Naive thymus-derived CD4-positive, alpha-beta T cell (primary cell): ENCODE measurements at regions not wholly inside any gene's neighbourhood (a gene's known extent, or its start where the extent isn't known, plus 50 kb on each side); places are given as distances from the start of the nearest gene placed in this dataset.

Experiments used
- ATAC-seq: fragments of 150-1000 bp; cut with Tn5 transposase; 2 replicates; pipeline ENCODE4 v1.10.0; 2021; ENCODE audit warnings: mild to moderate bottlenecking, moderate library complexity
- CTCF ChIA-PET: fragments of 350-600 bp; sonication (Branson Sonifier 250); formaldehyde crosslinking; loops from one replicate; lab custom pipeline; 2021; ENCODE audit warnings: antibody characterized with exemption; lab: Charles Lee
- POLR2A ChIA-PET: fragments of 350-600 bp; sonication (Branson Sonifier 250); formaldehyde crosslinking; loops from one replicate; lab custom pipeline; 2021; ENCODE audit warnings: antibody characterized with exemption, inconsistent platforms; lab: Charles Lee
- DNase-seq, 9 donors: peaks; one replicate each; pipeline versions ENCODE4 v3.0.0 to v3.0.0-alpha.2; 2020 to 2022; ENCODE audit warnings: mixed read lengths in 1 of 9
- H3K27ac ChIP-seq: one replicate; pipeline ENCODE4 v1.7.0; 2013; ENCODE audit warnings: mild to moderate bottlenecking, low read depth, low read length, moderate library complexity
- H3K27me3 ChIP-seq, 2 donors: one replicate each; pipeline ENCODE4 v1.7.0; 2013; ENCODE audit warnings: low read length in 2 of 2, mild to moderate bottlenecking in 2 of 2, moderate library complexity in 2 of 2; ENCODE audit not compliant: control insufficient read depth in 2 of 2, insufficient read depth in 2 of 2
- H3K36me3 ChIP-seq, 3 experiments: 1 replicate in 2 of 3; 2 replicates in 1 of 3; pipeline ENCODE4 v1.7.0; 2013; ENCODE audit warnings: low read length in 3 of 3, mild to moderate bottlenecking in 3 of 3, moderate library complexity in 1 of 3; ENCODE audit not compliant: insufficient read depth in 3 of 3, control insufficient read depth in 2 of 3
- H3K4me1 ChIP-seq, 2 donors: one replicate each; pipeline ENCODE4 v1.7.0; 2013; ENCODE audit warnings: low read length in 2 of 2, mild to moderate bottlenecking in 2 of 2, moderate library complexity in 1 of 2; ENCODE audit not compliant: control insufficient read depth in 2 of 2, insufficient read depth in 2 of 2
- H3K4me3 ChIP-seq: 2 replicates; pipeline ENCODE4 v1.7.0; 2013; ENCODE audit warnings: mild to moderate bottlenecking, low read length
- H3K9me3 ChIP-seq, 3 experiments: 1 replicate in 2 of 3; 2 replicates in 1 of 3; pipeline ENCODE4 v1.7.0; 2013; ENCODE audit warnings: low read length in 3 of 3; ENCODE audit not compliant: control insufficient read depth in 2 of 3
- H3K27ac Mint-ChIP-seq, 9 donors: one replicate each; pipeline ENCODE4 v1.8.0; 2020 to 2022; ENCODE audit warnings: mixed read lengths in 9 of 9, mild to moderate bottlenecking in 8 of 9, moderate library complexity in 5 of 9, inconsistent platforms in 2 of 9
- H3K27me3 Mint-ChIP-seq, 5 donors: one replicate each; pipeline ENCODE4 v1.8.0; 2021 to 2022; ENCODE audit warnings: mixed read lengths in 5 of 5, mild to moderate bottlenecking in 1 of 5
- H3K36me3 Mint-ChIP-seq, 5 donors: one replicate each; pipeline ENCODE4 v1.8.0; 2020 to 2022; ENCODE audit warnings: mixed read lengths in 5 of 5, mild to moderate bottlenecking in 3 of 5, inconsistent platforms in 1 of 5
- H3K4me1 Mint-ChIP-seq, 7 donors: one replicate each; pipeline ENCODE4 v1.8.0; 2020 to 2022; ENCODE audit warnings: mixed read lengths in 7 of 7, mild to moderate bottlenecking in 3 of 7, inconsistent platforms in 1 of 7
- H3K4me3 Mint-ChIP-seq, 10 donors: one replicate each; pipeline ENCODE4 v1.8.0; 2020 to 2022; ENCODE audit warnings: mild to moderate bottlenecking in 10 of 10, mixed read lengths in 10 of 10, moderate library complexity in 6 of 10, inconsistent platforms in 2 of 10
- H3K9me3 Mint-ChIP-seq, 11 donors: one replicate each; pipeline ENCODE4 v1.8.0; 2020 to 2022; ENCODE audit warnings: mixed read lengths in 11 of 11, mild to moderate bottlenecking in 4 of 11, inconsistent platforms in 1 of 11, moderate library complexity in 1 of 11
- intact Hi-C, 2 donors: fragments of 100-400 bp; cut with micrococcal nuclease; formaldehyde crosslinking; loops; one replicate each; pipeline ENCODE4 v1.15.1; 2023

DNA sequence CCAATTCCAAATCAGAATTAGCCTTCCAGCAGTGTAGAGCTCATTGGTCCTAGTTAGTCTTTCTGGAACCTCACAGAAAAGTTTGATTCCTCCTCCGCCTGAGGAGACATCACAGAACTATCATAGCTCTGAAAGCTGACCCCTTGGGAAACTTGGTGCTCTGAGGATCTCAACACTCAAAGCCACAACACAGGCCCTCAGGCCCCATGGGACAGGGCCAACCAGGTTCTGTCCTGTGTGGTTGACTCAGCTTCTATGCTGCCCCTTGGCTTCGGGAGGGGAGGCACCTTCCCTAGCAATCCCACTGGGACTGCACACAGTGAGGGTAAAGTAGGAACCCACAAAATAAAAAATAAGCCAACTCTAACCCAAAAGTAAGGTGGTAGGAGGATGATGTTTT lies 237.5 kb upstream of the ECI2 start:
- DNase-seq (no peak), ATAC-seq (no peak)
- peaks cover 0 to 27% (median 9%) of the 10 kb centered on the region in 5 donors for H3K27me3 Mint-ChIP-seq
- intact Hi-C loops: no loop called here
- CTCF ChIA-PET: no interaction called here
- peaks cover 0 to 1% (median 0%) of the 10 kb centered on the region in 11 donors for H3K9me3 Mint-ChIP-seq
- POLR2A ChIA-PET: no interaction called here
- no peaks in the 10 kb centered on the region for H3K4me1 ChIP-seq
- no peak overlapping the region for H3K4me3 Mint-ChIP-seq
- no peaks in the 10 kb centered on the region for H3K9me3 ChIP-seq
- no peaks in the 10 kb centered on the region for H3K36me3 ChIP-seq
- H3K4me3 ChIP-seq: no peak overlapping the region
- H3K36me3 Mint-ChIP-seq: no peaks in the 10 kb centered on the region
- no peaks in the 10 kb centered on the region for H3K4me1 Mint-ChIP-seq
- H3K27ac Mint-ChIP-seq: no peak overlapping the region
- H3K27ac ChIP-seq: no peak overlapping the region
- H3K27me3 ChIP-seq: no peaks in the 10 kb centered on the region

DNA sequence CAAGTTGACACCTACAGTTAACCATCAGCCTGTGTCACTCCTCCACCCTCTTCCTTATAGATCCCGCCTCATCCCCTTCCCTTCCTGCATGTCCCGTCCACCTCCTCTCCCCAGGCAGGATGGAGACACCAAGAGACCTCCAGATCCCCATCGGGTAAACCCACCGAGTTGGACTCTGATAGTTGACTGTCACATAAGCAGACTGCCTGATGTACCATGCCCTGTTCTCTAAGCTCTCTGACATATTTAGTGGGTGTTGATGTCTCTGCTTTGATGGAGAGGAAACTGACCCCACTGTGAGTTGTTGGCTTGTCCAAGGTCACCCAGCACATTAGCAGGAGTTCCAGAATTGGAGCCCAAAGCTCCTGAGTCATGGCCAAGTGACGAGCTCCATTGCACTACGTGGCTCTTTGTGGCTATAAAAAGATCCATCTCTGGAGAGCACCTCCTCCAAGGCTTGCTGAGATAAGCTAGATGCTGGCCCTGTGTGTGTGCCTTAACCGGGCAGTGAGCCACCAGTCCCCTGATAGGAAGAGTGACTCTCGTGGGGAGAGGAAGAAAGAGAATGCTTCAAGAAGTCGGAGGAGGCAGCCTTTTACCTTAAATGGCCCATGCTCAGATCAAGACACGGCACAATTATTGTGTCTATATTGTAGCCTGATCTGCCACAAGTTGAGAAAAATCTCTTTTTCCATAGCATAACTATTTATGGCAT lies 236.0 kb upstream of the ECI2 start:
- Mint-ChIP-seq H3K27me3 (peaks cover 0 to 28% (median 14%) of the 10 kb centered on the region in 5 donors), H3K36me3 (no peaks in the 10 kb centered on the region), H3K27ac (no peak overlapping the region), H3K4me3 (no peak overlapping the region), H3K4me1 (no peaks in the 10 kb centered on the region), H3K9me3 (peaks cover 0 to 1% (median 0%) of the 10 kb centered on the region in 11 donors)
- Histone ChIP-seq H3K27me3 (no peaks in the 10 kb centered on the region), H3K27ac (no peak overlapping the region), H3K4me3 (no peak overlapping the region), H3K36me3 (no peaks in the 10 kb centered on the region), H3K9me3 (no peaks in the 10 kb centered on the region), H3K4me1 (no peaks in the 10 kb centered on the region)
- no peak for ATAC-seq
- no peak for DNase-seq
- POLR2A ChIA-PET: no interaction called here
- CTCF ChIA-PET: no interaction called here
- intact Hi-C loops: no loop called here

DNA sequence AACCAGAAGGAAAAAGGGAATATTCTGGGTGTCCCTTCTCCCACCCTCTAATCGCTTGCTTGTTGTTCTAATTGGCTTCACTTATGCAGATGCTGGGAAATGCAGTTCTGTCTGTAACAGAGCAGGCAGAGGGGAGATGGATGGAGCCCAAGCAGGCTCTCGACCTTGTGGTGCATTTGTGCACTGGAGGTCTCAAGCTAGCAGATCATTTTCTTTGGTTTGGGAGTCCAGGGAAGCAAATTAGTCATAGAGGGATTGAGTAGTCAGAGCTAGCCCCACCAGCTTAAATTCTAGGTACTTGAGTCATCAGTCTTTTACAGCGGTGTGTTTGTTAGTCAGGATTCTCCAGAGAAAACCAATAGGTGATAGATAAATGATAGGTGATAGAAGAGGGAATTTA lies 234.7 kb upstream of the ECI2 start:
- H3K36me3 Mint-ChIP-seq: no peaks in the 10 kb centered on the region
- H3K27ac ChIP-seq: no peak overlapping the region
- POLR2A ChIA-PET: no interaction called here

DNA sequence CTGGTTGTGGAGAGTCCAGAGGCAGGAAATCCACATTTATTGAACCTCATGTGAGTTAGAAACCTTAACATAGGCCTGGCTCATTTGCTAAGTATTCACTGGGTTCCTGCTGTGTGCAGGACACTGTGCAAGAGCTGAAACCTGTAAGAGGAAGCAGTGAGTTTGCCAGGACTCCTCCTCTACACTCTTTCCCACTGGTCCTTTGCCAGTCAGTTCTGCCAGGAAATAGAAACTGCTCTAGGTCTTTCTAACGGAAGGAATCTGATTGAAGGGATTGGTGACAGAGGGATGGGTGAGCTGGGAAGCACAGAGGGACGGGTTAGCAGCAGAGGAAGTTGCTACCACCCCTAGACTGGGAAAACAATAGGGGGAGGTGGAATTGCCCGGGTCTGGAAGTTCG lies 234.2 kb upstream of the ECI2 start:
- POLR2A ChIA-PET: no interaction called here
- intact Hi-C loops: no loop called here
- H3K4me3 ChIP-seq: no peak overlapping the region
- ATAC-seq (no peak), DNase-seq (no peak)
- CTCF ChIA-PET: no interaction called here
- no peaks in the 10 kb centered on the region for H3K4me1 ChIP-seq
- no peak overlapping the region for H3K27ac Mint-ChIP-seq
- no peaks in the 10 kb centered on the region for H3K36me3 ChIP-seq
- no peaks in the 10 kb centered on the region for H3K4me1 Mint-ChIP-seq
- peaks cover 0 to 1% (median 0%) of the 10 kb centered on the region in 11 donors for H3K9me3 Mint-ChIP-seq
- H3K4me3 Mint-ChIP-seq: no peak overlapping the region
- no peaks in the 10 kb centered on the region for H3K36me3 Mint-ChIP-seq
- peaks cover 0 to 26% (median 14%) of the 10 kb centered on the region in 5 donors for H3K27me3 Mint-ChIP-seq
- no peaks in the 10 kb centered on the region for H3K9me3 ChIP-seq
- no peak overlapping the region for H3K27ac ChIP-seq
- H3K27me3 ChIP-seq: no peaks in the 10 kb centered on the region

More for the DNA sequence above, 234.7 kb upstream of the ECI2 start:
- Histone ChIP-seq H3K4me3 (no peak overlapping the region), H3K27me3 (no peaks in the 10 kb centered on the region), H3K36me3 (no peaks in the 10 kb centered on the region), H3K9me3 (no peaks in the 10 kb centered on the region), H3K4me1 (no peaks in the 10 kb centered on the region)
- no peak overlapping the region for H3K4me3 Mint-ChIP-seq
- DNase-seq (no peak), ATAC-seq (no peak)
- peaks cover 0 to 22% (median 14%) of the 10 kb centered on the region in 5 donors for H3K27me3 Mint-ChIP-seq
- intact Hi-C loops: no loop called here
- CTCF ChIA-PET: no interaction called here
- peaks cover 0 to 1% (median 0%) of the 10 kb centered on the region in 11 donors for H3K9me3 Mint-ChIP-seq
- no peak overlapping the region for H3K27ac Mint-ChIP-seq
- H3K4me1 Mint-ChIP-seq: no peaks in the 10 kb centered on the region

DNA sequence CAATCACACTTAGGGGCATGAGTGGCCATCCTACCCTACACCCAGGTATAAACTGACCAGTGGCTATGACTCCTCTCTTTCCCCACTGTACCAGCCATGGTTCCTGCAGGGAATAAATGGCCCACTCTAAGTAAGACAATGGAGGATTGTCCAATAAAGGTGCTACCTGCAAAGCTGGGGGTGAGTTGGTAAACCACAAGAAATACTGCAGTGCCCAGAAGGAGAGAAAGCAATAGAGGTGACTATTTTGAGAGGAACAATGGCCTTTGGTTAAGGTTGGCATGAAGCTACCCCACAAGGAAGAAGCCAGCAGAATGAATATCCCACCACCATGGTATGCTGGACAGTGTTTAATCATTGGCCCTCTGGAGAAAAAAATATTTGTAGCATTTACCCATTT lies 233.3 kb upstream of the ECI2 start:
- H3K36me3 ChIP-seq: no peaks in the 10 kb centered on the region
- no peaks in the 10 kb centered on the region for H3K9me3 ChIP-seq
- intact Hi-C loops: no loop called here
- Mint-ChIP-seq H3K36me3 (no peaks in the 10 kb centered on the region), H3K4me3 (no peak overlapping the region), H3K9me3 (peaks cover 0 to 1% (median 0%) of the 10 kb centered on the region in 11 donors), H3K4me1 (no peaks in the 10 kb centered on the region), H3K27ac (no peak overlapping the region), H3K27me3 (peaks cover 0 to 26% (median 11%) of the 10 kb centered on the region in 5 donors)
- CTCF ChIA-PET: no interaction called here
- H3K27me3 ChIP-seq: no peaks in the 10 kb centered on the region
- POLR2A ChIA-PET: no interaction called here
- H3K4me3 ChIP-seq: no peak overlapping the region
- H3K27ac ChIP-seq: no peak overlapping the region
- no peaks in the 10 kb centered on the region for H3K4me1 ChIP-seq
- no peak for DNase-seq
- no peak for ATAC-seq

DNA sequence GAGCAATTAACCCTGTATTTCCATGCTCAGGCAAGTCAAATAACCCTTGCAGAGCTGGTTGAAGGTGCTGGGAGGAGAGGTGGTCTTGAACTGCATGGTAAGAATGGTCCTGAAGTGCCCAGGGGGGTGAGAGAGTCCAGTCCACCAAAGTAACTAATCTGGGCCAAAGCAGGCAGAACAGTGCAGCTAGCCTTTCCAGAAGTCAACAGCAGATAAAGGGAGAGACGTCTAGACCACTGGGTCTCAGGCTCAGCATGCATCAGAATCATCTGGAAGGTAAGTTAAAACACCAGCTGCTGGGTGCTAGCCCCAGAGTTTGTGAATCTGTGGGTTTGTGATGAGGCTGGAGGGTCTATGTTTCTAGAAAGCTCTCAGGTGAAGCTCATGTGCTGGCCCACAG lies 232.3 kb upstream of the ECI2 start:
- Mint-ChIP-seq H3K27ac (no peak overlapping the region), H3K27me3 (peaks cover 0 to 32% (median 11%) of the 10 kb centered on the region in 5 donors), H3K4me1 (no peaks in the 10 kb centered on the region), H3K9me3 (peaks cover 0 to 1% (median 0%) of the 10 kb centered on the region in 11 donors), H3K36me3 (no peaks in the 10 kb centered on the region), H3K4me3 (no peak overlapping the region)
- Histone ChIP-seq H3K4me1 (no peaks in the 10 kb centered on the region), H3K9me3 (no peaks in the 10 kb centered on the region), H3K27ac (no peak overlapping the region), H3K36me3 (no peaks in the 10 kb centered on the region), H3K4me3 (no peak overlapping the region), H3K27me3 (no peaks in the 10 kb centered on the region)
- CTCF ChIA-PET: no interaction called here
- no peak for ATAC-seq
- DNase-seq: no peak
- intact Hi-C loops: no loop called here
- POLR2A ChIA-PET: no interaction called here
